ENCODE measurements at regions not wholly inside any gene's neighbourhood (a gene's known extent, or its start where the extent isn't known, plus 50 kb on each side); places are given as distances from the start of the nearest gene placed in this dataset.

DNA sequence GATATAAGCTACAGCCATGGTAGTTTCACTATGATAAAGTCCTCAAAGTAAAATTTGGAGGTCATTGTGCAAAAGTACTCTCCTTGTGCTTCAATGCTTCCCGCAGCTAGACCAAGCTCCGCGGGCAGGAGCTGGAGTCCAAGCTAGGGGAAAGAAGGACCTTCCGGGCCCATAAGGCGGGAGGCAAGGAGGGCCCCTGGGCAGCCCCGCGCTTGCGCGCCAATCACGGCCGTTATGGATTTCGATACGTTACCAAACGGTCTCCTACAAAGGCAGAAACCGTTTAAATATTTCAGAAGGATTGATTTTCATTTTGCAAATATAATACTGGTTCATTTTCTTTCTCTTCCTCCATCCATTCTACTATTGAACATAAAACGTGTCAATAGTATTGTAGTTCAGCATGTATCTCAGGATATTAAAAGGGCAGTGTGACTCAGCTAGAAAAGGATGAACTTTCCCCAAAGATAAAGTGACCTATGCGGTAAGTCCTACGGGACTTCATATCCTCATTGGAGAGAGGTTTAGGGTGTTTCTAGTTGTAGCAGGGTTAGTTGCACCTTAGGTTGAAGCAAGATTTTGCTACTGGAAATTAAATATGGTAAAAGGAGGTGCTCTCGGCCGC lies 128.0 kb downstream of the KIF20B start:
- Histone ChIP-seq H3K9ac (ENCODE audit: low read depth in 1 of 2, low read length in 2 of 2) (no peak overlapping the region), H3K4me3 (ENCODE audit: low read length in 2 of 2) (no peak overlapping the region), H3K36me3 (ENCODE audit: control insufficient read depth in 2 of 2, insufficient read depth in 2 of 2, low read length in 2 of 2) (no peaks in the 10 kb centered on the region), H3K27me3 (ENCODE audit: control insufficient read depth in 2 of 2, insufficient read depth in 2 of 2, low read length in 2 of 2) (no peaks in the 10 kb centered on the region), H3K4me1 (ENCODE audit: control insufficient read depth in 2 of 2, insufficient read depth in 2 of 2, low read length in 2 of 2) (no peaks in the 10 kb centered on the region), H3K9me3 (ENCODE audit: control insufficient read depth in 2 of 2, low read length in 2 of 2) (no peaks in the 10 kb centered on the region), H3K27ac (ENCODE audit: low read depth in 2 of 2, low read length in 2 of 2) (no peak overlapping the region)

DNA sequence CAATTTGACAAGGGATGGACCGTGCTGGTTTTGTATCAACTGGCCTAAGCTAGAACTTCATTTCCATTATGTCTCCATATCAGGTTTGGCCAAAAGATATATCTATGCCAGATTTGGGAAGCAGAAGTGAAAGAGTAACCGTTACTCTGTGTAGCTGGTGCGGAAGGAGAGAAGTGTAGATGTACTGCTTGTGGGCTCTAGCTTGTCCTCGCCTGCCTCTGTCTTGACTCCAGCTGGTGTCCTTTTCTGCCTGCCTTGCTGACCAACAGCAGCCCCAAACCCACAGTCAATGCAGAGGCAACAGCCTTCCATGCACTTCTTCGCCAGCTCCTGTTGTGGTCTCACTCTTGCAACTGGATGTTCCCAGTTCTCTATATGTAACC lies 128.5 kb downstream of the KIF20B start:
- no peaks in the 10 kb centered on the region for H3K27me3 ChIP-seq (ENCODE audit: control insufficient read depth in 2 of 2, insufficient read depth in 2 of 2, low read length in 2 of 2)
- no peak overlapping the region for H3K4me3 ChIP-seq (ENCODE audit: low read length in 2 of 2)
- H3K36me3 ChIP-seq (ENCODE audit: control insufficient read depth in 2 of 2, insufficient read depth in 2 of 2, low read length in 2 of 2): no peaks in the 10 kb centered on the region
- no peak overlapping the region for H3K9ac ChIP-seq (ENCODE audit: low read depth in 1 of 2, low read length in 2 of 2)
- no peaks in the 10 kb centered on the region for H3K9me3 ChIP-seq (ENCODE audit: control insufficient read depth in 2 of 2, low read length in 2 of 2)
- H3K27ac ChIP-seq (ENCODE audit: low read depth in 2 of 2, low read length in 2 of 2): no peak overlapping the region
- H3K4me1 ChIP-seq (ENCODE audit: control insufficient read depth in 2 of 2, insufficient read depth in 2 of 2, low read length in 2 of 2): no peaks in the 10 kb centered on the region

DNA sequence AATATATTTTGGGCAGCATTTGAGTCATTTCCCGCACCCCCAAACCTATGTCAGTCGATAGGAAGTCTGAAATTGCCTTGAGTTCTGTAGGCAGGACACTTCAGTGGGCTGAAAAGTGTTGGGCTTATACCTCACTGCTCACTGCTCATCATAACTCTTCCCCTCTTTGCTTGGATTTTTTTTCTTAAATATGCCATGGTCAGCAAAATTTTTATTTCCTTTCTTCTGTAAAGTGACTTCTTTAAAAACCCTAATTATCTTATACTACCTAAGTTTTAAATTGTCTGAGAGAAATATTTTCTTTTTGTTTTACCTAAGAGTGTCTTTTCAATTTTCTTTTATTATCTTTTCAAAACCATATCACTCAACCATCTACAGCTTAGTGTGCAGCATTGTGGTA lies 129.2 kb downstream of the KIF20B start:
- no peaks in the 10 kb centered on the region for H3K36me3 ChIP-seq (ENCODE audit: control insufficient read depth in 2 of 2, insufficient read depth in 2 of 2, low read length in 2 of 2)
- no peaks in the 10 kb centered on the region for H3K9me3 ChIP-seq (ENCODE audit: control insufficient read depth in 2 of 2, low read length in 2 of 2)
- H3K9ac ChIP-seq (ENCODE audit: low read depth in 1 of 2, low read length in 2 of 2): no peak overlapping the region
- H3K4me3 ChIP-seq (ENCODE audit: low read length in 2 of 2): no peak overlapping the region
- no peak overlapping the region for H3K27ac ChIP-seq (ENCODE audit: low read depth in 2 of 2, low read length in 2 of 2)
- H3K27me3 ChIP-seq (ENCODE audit: control insufficient read depth in 2 of 2, insufficient read depth in 2 of 2, low read length in 2 of 2): no peaks in the 10 kb centered on the region
- H3K4me1 ChIP-seq (ENCODE audit: control insufficient read depth in 2 of 2, insufficient read depth in 2 of 2, low read length in 2 of 2): no peaks in the 10 kb centered on the region

DNA sequence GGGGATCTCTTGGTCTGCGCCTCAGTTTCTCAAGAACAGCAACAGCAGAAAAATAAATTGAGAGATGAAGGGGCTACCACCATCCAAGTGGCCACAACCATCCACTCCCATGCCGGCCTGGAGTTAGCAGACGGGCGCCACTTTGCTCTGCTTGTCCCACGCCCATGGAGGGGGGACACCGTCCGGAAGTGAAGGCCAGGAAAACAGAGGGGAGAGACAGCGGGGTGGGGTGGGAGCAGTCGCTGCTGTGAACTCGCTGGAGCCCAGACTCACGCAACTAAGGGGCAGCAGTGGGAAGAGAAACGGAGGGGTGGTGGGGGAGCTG lies 135.4 kb downstream of the KIF20B start:
- peaks cover 3 to 5% of the 10 kb centered on the region in 2 donors for H3K4me1 ChIP-seq (ENCODE audit: control insufficient read depth in 2 of 2, insufficient read depth in 2 of 2, low read length in 2 of 2)
- H3K9me3 ChIP-seq (ENCODE audit: control insufficient read depth in 2 of 2, low read length in 2 of 2): no peaks in the 10 kb centered on the region
- peak overlapping the region; percentile 38 to 56 for H3K27ac ChIP-seq (ENCODE audit: low read depth in 2 of 2, low read length in 2 of 2)
- no peaks in the 10 kb centered on the region for H3K27me3 ChIP-seq (ENCODE audit: control insufficient read depth in 2 of 2, insufficient read depth in 2 of 2, low read length in 2 of 2)
- H3K9ac ChIP-seq (ENCODE audit: low read depth in 1 of 2, low read length in 2 of 2): peak overlapping the region; percentile 72 to 76
- H3K36me3 ChIP-seq (ENCODE audit: control insufficient read depth in 2 of 2, insufficient read depth in 2 of 2, low read length in 2 of 2): no peaks in the 10 kb centered on the region
- peak overlapping the region; percentile 66 to 79 for H3K4me3 ChIP-seq (ENCODE audit: low read length in 2 of 2)

DNA sequence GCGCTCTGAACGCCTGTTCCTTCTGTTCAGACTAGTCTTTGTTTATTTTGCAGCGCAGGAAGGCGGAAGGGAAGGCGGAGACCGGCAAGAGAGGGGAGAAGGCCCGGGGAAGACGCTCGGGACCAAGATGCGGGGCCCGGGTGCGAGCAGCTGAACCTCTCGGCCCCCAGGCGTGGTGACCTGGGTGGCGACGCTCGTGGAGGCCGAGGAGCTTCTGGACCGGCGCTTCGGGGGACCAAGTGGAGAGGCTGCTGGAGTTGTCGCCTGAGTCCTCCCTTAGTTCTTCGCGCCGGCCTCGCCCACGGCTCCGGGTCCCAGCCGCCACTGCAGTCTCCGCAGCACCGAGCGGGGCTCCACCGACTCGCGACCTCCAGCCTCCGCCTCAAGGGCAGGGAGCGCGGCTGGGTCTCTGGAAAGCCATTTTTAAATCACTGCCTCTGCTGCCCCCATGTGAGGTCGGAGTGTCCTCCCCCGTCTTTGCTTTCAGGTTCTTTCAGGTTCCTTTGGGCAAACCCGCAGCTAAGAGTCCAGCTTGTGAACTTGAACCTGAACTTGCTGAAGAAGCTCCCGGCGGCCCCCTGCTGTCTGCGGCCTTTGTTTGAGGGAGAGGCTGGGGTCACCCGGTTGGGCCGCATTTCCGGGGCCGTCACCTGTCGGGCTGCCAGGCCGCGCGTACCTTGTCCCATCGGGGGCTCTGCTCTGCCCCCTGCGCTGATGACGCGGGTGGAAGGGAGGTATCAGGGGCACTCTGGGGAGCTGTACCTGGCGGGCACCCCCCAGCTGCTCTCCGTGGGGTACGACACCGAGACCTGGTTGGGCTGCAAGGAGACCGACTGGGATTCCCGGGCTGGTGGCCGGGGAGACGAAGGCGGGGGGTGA lies 136.0 kb downstream of the KIF20B start:
- Histone ChIP-seq H3K9me3 (ENCODE audit: control insufficient read depth in 2 of 2, low read length in 2 of 2) (no peaks in the 10 kb centered on the region), H3K4me3 (ENCODE audit: low read length in 2 of 2) (peak overlapping the region; percentile 66 to 79), H3K4me1 (ENCODE audit: control insufficient read depth in 2 of 2, insufficient read depth in 2 of 2, low read length in 2 of 2) (peaks cover 3 to 5% of the 10 kb centered on the region in 2 donors), H3K27ac (ENCODE audit: low read depth in 2 of 2, low read length in 2 of 2) (peak overlapping the region; percentile 38 to 56), H3K27me3 (ENCODE audit: control insufficient read depth in 2 of 2, insufficient read depth in 2 of 2, low read length in 2 of 2) (no peaks in the 10 kb centered on the region), H3K36me3 (ENCODE audit: control insufficient read depth in 2 of 2, insufficient read depth in 2 of 2, low read length in 2 of 2) (no peaks in the 10 kb centered on the region), H3K9ac (ENCODE audit: low read depth in 1 of 2, low read length in 2 of 2) (peak overlapping the region; percentile 72 to 76)

DNA sequence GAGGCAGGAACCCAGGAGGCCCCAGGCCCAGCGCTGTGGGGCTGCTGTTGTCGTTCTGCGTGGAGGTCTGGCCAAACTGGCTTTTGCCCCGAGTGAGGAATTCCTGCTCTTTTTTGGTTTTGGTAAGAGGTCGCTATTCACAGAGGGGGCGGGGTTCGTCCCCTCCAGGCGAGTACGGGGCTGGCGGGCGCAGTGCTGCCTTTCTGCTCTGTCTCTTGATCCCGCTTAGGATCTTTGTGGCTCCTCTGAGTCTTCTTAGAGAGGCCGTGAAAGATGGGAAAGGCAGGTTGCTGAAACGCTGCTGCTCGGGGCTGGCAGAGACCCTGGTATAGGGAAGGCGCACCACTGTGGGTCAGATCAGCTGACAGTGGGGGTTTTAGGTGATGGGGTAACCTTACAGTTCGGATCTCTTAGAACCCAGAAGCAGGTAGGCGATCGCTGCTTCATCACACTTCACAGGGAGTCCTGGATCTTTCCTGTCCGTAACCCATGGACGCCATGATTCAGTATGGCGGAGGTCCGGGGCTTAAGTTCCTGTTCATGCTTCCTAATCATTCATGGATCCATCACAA lies 136.7 kb downstream of the KIF20B start:
- H3K27ac ChIP-seq (ENCODE audit: low read depth in 2 of 2, low read length in 2 of 2): peak overlapping the region in 1 of 2 donors; percentile 56
- no peaks in the 10 kb centered on the region for H3K27me3 ChIP-seq (ENCODE audit: control insufficient read depth in 2 of 2, insufficient read depth in 2 of 2, low read length in 2 of 2)
- H3K4me1 ChIP-seq (ENCODE audit: control insufficient read depth in 2 of 2, insufficient read depth in 2 of 2, low read length in 2 of 2): peaks cover 3 to 5% of the 10 kb centered on the region in 2 donors
- H3K4me3 ChIP-seq (ENCODE audit: low read length in 2 of 2): peak overlapping the region; percentile 66 to 79
- H3K9me3 ChIP-seq (ENCODE audit: control insufficient read depth in 2 of 2, low read length in 2 of 2): no peaks in the 10 kb centered on the region
- no peaks in the 10 kb centered on the region for H3K36me3 ChIP-seq (ENCODE audit: control insufficient read depth in 2 of 2, insufficient read depth in 2 of 2, low read length in 2 of 2)
- peak overlapping the region; percentile 72 to 76 for H3K9ac ChIP-seq (ENCODE audit: low read depth in 1 of 2, low read length in 2 of 2)

DNA sequence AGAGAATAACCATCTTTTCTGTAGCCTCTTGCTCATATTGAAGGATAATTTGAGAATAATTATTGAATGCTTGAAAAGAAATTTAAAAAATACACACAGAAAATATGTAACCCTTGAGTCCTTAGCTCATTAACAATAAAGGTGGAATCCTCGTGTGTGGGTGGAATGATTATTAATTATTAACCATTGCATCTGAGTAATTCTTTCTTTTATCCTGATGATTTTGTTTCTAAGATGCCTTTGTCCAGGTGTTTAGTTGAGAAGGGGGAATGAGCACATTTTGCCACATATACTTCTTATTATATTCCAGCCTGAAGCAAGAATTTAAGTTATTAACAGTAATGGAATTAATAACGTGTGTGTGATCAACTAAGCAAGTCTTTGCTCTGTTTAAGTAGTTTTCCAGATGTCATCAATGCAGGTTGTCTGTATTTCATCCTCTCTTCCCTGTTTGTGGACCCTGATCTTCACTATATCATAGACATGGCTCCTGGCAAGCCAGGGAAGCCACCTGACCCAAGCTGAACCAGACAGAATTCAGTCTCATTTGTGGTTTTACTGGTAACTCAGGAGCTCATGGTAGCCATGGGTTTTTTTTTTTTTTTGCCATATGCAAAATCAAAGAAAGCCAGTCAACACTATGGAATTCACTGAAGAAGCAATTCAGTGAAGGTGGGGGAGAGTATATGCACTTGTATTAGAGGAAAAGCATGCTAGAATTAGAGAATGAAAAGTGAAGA lies 144.3 kb downstream of the KIF20B start:
- Histone ChIP-seq H3K27me3 (ENCODE audit: control insufficient read depth in 2 of 2, insufficient read depth in 2 of 2, low read length in 2 of 2) (no peaks in the 10 kb centered on the region), H3K4me1 (ENCODE audit: control insufficient read depth in 2 of 2, insufficient read depth in 2 of 2, low read length in 2 of 2) (no peaks in the 10 kb centered on the region), H3K27ac (ENCODE audit: low read depth in 2 of 2, low read length in 2 of 2) (no peak overlapping the region), H3K9ac (ENCODE audit: low read depth in 1 of 2, low read length in 2 of 2) (no peak overlapping the region), H3K36me3 (ENCODE audit: control insufficient read depth in 2 of 2, insufficient read depth in 2 of 2, low read length in 2 of 2) (no peaks in the 10 kb centered on the region), H3K4me3 (ENCODE audit: low read length in 2 of 2) (no peak overlapping the region), H3K9me3 (ENCODE audit: control insufficient read depth in 2 of 2, low read length in 2 of 2) (no peaks in the 10 kb centered on the region)

DNA sequence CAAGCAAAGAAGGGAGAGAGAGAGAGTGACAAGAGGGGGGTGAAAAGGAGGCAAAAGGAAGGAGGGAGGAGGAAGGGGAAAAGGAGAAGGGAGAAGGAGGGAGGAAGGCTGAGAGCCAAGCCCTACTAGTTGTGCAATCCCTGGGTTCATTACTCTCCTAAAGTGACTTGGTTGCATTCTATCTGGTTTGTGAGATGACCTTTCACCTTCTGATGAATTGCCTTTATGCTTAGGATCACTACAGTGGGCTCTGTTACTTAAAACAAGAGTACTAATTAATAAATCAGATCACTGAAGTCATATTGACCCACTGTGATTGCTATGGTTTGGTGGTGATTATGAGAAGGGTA lies 144.9 kb downstream of the KIF20B start:
- H3K27ac ChIP-seq (ENCODE audit: low read depth in 2 of 2, low read length in 2 of 2): no peak overlapping the region
- no peak overlapping the region for H3K4me3 ChIP-seq (ENCODE audit: low read length in 2 of 2)
- H3K36me3 ChIP-seq (ENCODE audit: control insufficient read depth in 2 of 2, insufficient read depth in 2 of 2, low read length in 2 of 2): no peaks in the 10 kb centered on the region
- H3K4me1 ChIP-seq (ENCODE audit: control insufficient read depth in 2 of 2, insufficient read depth in 2 of 2, low read length in 2 of 2): no peaks in the 10 kb centered on the region
- H3K27me3 ChIP-seq (ENCODE audit: control insufficient read depth in 2 of 2, insufficient read depth in 2 of 2, low read length in 2 of 2): no peaks in the 10 kb centered on the region
- no peaks in the 10 kb centered on the region for H3K9me3 ChIP-seq (ENCODE audit: control insufficient read depth in 2 of 2, low read length in 2 of 2)
- no peak overlapping the region for H3K9ac ChIP-seq (ENCODE audit: low read depth in 1 of 2, low read length in 2 of 2)

DNA sequence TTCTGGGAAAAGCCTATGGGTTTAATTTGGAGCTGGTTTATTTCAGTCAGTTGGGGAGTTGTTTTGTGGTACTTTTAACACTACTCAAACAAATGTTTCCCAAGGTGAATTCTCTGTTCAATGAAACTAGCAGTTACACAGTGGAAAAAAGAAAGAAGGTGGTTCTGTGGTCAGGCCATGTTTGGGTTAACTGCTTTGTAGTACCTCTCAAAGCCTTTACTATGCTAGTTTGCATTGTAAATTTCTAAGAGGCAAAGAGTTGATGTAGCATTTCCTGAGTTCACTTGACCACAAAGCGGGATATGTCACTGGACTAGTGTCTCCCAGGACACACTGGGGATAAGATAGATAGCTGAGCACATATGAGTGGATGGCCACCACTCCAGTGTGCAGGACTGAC lies 145.4 kb downstream of the KIF20B start:
- no peaks in the 10 kb centered on the region for H3K36me3 ChIP-seq (ENCODE audit: control insufficient read depth in 2 of 2, insufficient read depth in 2 of 2, low read length in 2 of 2)
- H3K9ac ChIP-seq (ENCODE audit: low read depth in 1 of 2, low read length in 2 of 2): no peak overlapping the region
- no peaks in the 10 kb centered on the region for H3K27me3 ChIP-seq (ENCODE audit: control insufficient read depth in 2 of 2, insufficient read depth in 2 of 2, low read length in 2 of 2)
- H3K9me3 ChIP-seq (ENCODE audit: control insufficient read depth in 2 of 2, low read length in 2 of 2): no peaks in the 10 kb centered on the region
- H3K27ac ChIP-seq (ENCODE audit: low read depth in 2 of 2, low read length in 2 of 2): no peak overlapping the region
- no peak overlapping the region for H3K4me3 ChIP-seq (ENCODE audit: low read length in 2 of 2)
- H3K4me1 ChIP-seq (ENCODE audit: control insufficient read depth in 2 of 2, insufficient read depth in 2 of 2, low read length in 2 of 2): no peaks in the 10 kb centered on the region

DNA sequence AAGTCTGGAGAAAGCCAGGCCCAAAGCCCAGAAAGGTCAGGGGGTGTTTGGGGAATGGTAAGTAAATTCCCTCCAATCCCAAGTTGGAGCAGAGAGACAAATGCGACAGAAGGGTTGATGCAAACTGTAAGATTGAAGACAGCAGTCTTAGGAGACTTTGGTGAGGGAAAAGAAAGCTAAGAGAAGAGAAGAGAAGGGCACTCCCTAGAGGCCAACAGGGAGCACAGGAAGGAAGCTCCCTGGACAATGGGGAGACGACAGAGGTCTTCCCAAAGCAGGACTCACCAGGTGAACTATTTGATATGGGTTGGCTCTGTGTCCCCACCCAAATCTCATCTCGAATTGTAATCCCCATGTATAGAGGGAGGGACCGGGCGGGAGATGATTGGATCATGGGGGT lies 151.5 kb downstream of the KIF20B start:
- Histone ChIP-seq H3K9ac (ENCODE audit: low read depth in 1 of 2, low read length in 2 of 2) (no peak overlapping the region), H3K4me3 (ENCODE audit: low read length in 2 of 2) (no peak overlapping the region), H3K9me3 (ENCODE audit: control insufficient read depth in 2 of 2, low read length in 2 of 2) (no peaks in the 10 kb centered on the region), H3K27ac (ENCODE audit: low read depth in 2 of 2, low read length in 2 of 2) (no peak overlapping the region), H3K36me3 (ENCODE audit: control insufficient read depth in 2 of 2, insufficient read depth in 2 of 2, low read length in 2 of 2) (no peaks in the 10 kb centered on the region), H3K4me1 (ENCODE audit: control insufficient read depth in 2 of 2, insufficient read depth in 2 of 2, low read length in 2 of 2) (no peaks in the 10 kb centered on the region), H3K27me3 (ENCODE audit: control insufficient read depth in 2 of 2, insufficient read depth in 2 of 2, low read length in 2 of 2) (no peaks in the 10 kb centered on the region)
